ENCODE measurements at regions not wholly inside any gene's neighbourhood (a gene's known extent, or its start where the extent isn't known, plus 50 kb on each side); places are given as distances from the start of the nearest gene placed in this dataset.

- no peak for TF ChIP-seq BHLHE40 (IDR thresholded peaks at IDR 0.05; ENCODE audit: borderline replicate concordance)
- TF ChIP-seq ZNF384 (IDR thresholded peaks at IDR 0.05): no peak
- no peak for TF ChIP-seq CTBP1 (IDR thresholded peaks at IDR 0.05; ENCODE audit: borderline replicate concordance)
- TF ChIP-seq HDGF (IDR thresholded peaks at IDR 0.05; ENCODE audit: borderline replicate concordance): no peak
- no peak for TF ChIP-seq FOXA1 (IDR thresholded peaks at IDR 0.05)
- no peak for TF ChIP-seq FOXK2 (IDR thresholded peaks at IDR 0.05)
- TF ChIP-seq FOXM1 (IDR thresholded peaks at IDR 0.05; ENCODE audit: borderline replicate concordance): no peak
- TF ChIP-seq SP1 (IDR thresholded peaks at IDR 0.05): no peak
- no peak for TF ChIP-seq LEF1 (IDR thresholded peaks at IDR 0.05; ENCODE audit: borderline replicate concordance)
- TF ChIP-seq ELF4 (IDR thresholded peaks at IDR 0.05): no peak
- TF ChIP-seq ARNT (IDR thresholded peaks at IDR 0.05): no peak
- no peak for TF ChIP-seq TARDBP (IDR thresholded peaks at IDR 0.05)
- no peak for TF ChIP-seq SUZ12 (IDR thresholded peaks at IDR 0.05)
- no peak for TF ChIP-seq PKNOX1 (IDR thresholded peaks at IDR 0.05)
- TF ChIP-seq NFRKB (IDR thresholded peaks at IDR 0.05): no peak
- TF ChIP-seq L3MBTL2 (conservative IDR thresholded peaks at IDR 0.05): no peak
- no peak for DNase-seq (ENCODE audit: extremely low spot score)
- ChIA-PET CTCF (no interaction called here), POLR2A (no interaction called here)
Measured at GRCh38 chrX:1075741-1076140, 136.7 kb downstream of the CRLF2 start.

- ChIA-PET POLR2A (no interaction called here), CTCF (no interaction called here)
- TF ChIP-seq FOXK2 (IDR thresholded peaks at IDR 0.05): no peak
- no peak for TF ChIP-seq HDGF (IDR thresholded peaks at IDR 0.05; ENCODE audit: borderline replicate concordance)
- no peak for TF ChIP-seq SP1 (IDR thresholded peaks at IDR 0.05)
- no peak for TF ChIP-seq SUZ12 (IDR thresholded peaks at IDR 0.05)
- TF ChIP-seq ELF4 (IDR thresholded peaks at IDR 0.05): no peak
- no peak for TF ChIP-seq ARNT (IDR thresholded peaks at IDR 0.05)
- no peak for TF ChIP-seq BHLHE40 (IDR thresholded peaks at IDR 0.05; ENCODE audit: borderline replicate concordance)
- no peak for TF ChIP-seq L3MBTL2 (conservative IDR thresholded peaks at IDR 0.05)
- no peak for TF ChIP-seq ZNF384 (IDR thresholded peaks at IDR 0.05)
- no peak for TF ChIP-seq TARDBP (IDR thresholded peaks at IDR 0.05)
- no peak for TF ChIP-seq CTBP1 (IDR thresholded peaks at IDR 0.05; ENCODE audit: borderline replicate concordance)
- no peak for TF ChIP-seq FOXM1 (IDR thresholded peaks at IDR 0.05; ENCODE audit: borderline replicate concordance)
- TF ChIP-seq PKNOX1 (IDR thresholded peaks at IDR 0.05): no peak
- TF ChIP-seq NFRKB (IDR thresholded peaks at IDR 0.05): no peak
- TF ChIP-seq LEF1 (IDR thresholded peaks at IDR 0.05; ENCODE audit: borderline replicate concordance): no peak
- no peak for TF ChIP-seq FOXA1 (IDR thresholded peaks at IDR 0.05)
- no peak for DNase-seq (ENCODE audit: extremely low spot score)
Measured at GRCh38 chrX:1075156-1075555, 137.3 kb downstream of the CRLF2 start.

GRCh38 chrX:1074755-1075154, 137.7 kb downstream of the CRLF2 start:
- CTCF ChIA-PET: no interaction called here
- TF ChIP-seq FOXK2 (IDR thresholded peaks at IDR 0.05) (no peak), L3MBTL2 (conservative IDR thresholded peaks at IDR 0.05) (no peak), SP1 (IDR thresholded peaks at IDR 0.05) (no peak), FOXA1 (IDR thresholded peaks at IDR 0.05) (no peak), LEF1 (IDR thresholded peaks at IDR 0.05; ENCODE audit: borderline replicate concordance) (no peak), ZNF384 (IDR thresholded peaks at IDR 0.05) (no peak), BHLHE40 (IDR thresholded peaks at IDR 0.05; ENCODE audit: borderline replicate concordance) (no peak), TARDBP (IDR thresholded peaks at IDR 0.05) (no peak), NFRKB (IDR thresholded peaks at IDR 0.05) (no peak), SUZ12 (IDR thresholded peaks at IDR 0.05) (no peak), ELF4 (IDR thresholded peaks at IDR 0.05) (no peak), HDGF (IDR thresholded peaks at IDR 0.05; ENCODE audit: borderline replicate concordance) (no peak), CTBP1 (IDR thresholded peaks at IDR 0.05; ENCODE audit: borderline replicate concordance) (no peak)
- POLR2A ChIA-PET: no interaction called here
- no peak for DNase-seq (ENCODE audit: extremely low spot score)

GRCh38 chrX:1074172-1074571, 138.3 kb downstream of the CRLF2 start:
- CTCF ChIA-PET: no interaction called here
- no peak for DNase-seq (ENCODE audit: extremely low spot score)
- TF ChIP-seq ELF4 (IDR thresholded peaks at IDR 0.05) (no peak), FOXM1 (IDR thresholded peaks at IDR 0.05; ENCODE audit: borderline replicate concordance) (no peak), PKNOX1 (IDR thresholded peaks at IDR 0.05) (no peak), ZNF384 (IDR thresholded peaks at IDR 0.05) (no peak), NFRKB (IDR thresholded peaks at IDR 0.05) (no peak), ARNT (IDR thresholded peaks at IDR 0.05) (no peak), FOXA1 (IDR thresholded peaks at IDR 0.05) (no peak), L3MBTL2 (conservative IDR thresholded peaks at IDR 0.05) (no peak)
- POLR2A ChIA-PET: no interaction called here

- CTCF ChIA-PET: no interaction called here
- TF ChIP-seq HDGF (IDR thresholded peaks at IDR 0.05; ENCODE audit: borderline replicate concordance) (no peak), PKNOX1 (IDR thresholded peaks at IDR 0.05) (peak; percentile 43), ZNF384 (IDR thresholded peaks at IDR 0.05) (peak; percentile 87)
- POLR2A ChIA-PET: no interaction called here
- peak; percentile 64 for DNase-seq (ENCODE audit: extremely low spot score)
Measured at GRCh38 chrX:1072637-1073377, 139.6 kb downstream of the CRLF2 start.

- CTCF ChIA-PET: no interaction called here
- TF ChIP-seq FOXM1 (IDR thresholded peaks at IDR 0.05; ENCODE audit: borderline replicate concordance) (no peak), TARDBP (IDR thresholded peaks at IDR 0.05) (no peak), SP1 (IDR thresholded peaks at IDR 0.05) (no peak), L3MBTL2 (conservative IDR thresholded peaks at IDR 0.05) (no peak), BHLHE40 (IDR thresholded peaks at IDR 0.05; ENCODE audit: borderline replicate concordance) (no peak), LEF1 (IDR thresholded peaks at IDR 0.05; ENCODE audit: borderline replicate concordance) (no peak), FOXK2 (IDR thresholded peaks at IDR 0.05) (no peak), FOXA1 (IDR thresholded peaks at IDR 0.05) (no peak)
- POLR2A ChIA-PET: no interaction called here
- no peak for DNase-seq (ENCODE audit: extremely low spot score)
Measured at GRCh38 chrX:1071351-1071750, 141.1 kb downstream of the CRLF2 start.
